Lower lobe of right lung (tissue), 2 donors: ENCODE measurements at regions not wholly inside any gene's neighbourhood (a gene's known extent, or its start where the extent isn't known, plus 50 kb on each side); places are given as distances from the start of the nearest gene placed in this dataset.
A peak's percentile ranks its signal among the peaks of the same experiment; 100 is the strongest.
"Not testable (repeated sequence)": the region's sequence is repeated elsewhere in the genome, so short reads cannot be mapped to it uniquely, and the experiment has no call there.

Source experiments
- ATAC-seq, 2 donors: fragments of 200-7000 bp; cut with Tn5 transposase; one replicate each; pipeline ENCODE4 v1.9.1; 2020 to 2022; ENCODE audit warnings: mild to moderate bottlenecking in 2 of 2, moderate library complexity in 2 of 2
- DNase-seq: peaks from one replicate; pipeline ENCODE4 v3.0.0-alpha.2; 2020
- H3K27ac ChIP-seq: fragments of 200-600 bp; one replicate; pipeline ENCODE4 v1.8.0; 2022
- H3K27me3 ChIP-seq: fragments of 200-600 bp; one replicate; pipeline ENCODE4 v1.8.0; 2022; ENCODE audit warnings: low read depth
- H3K36me3 ChIP-seq: fragments of 200-600 bp; one replicate; pipeline ENCODE4 v1.8.0; 2022; ENCODE audit warnings: mild to moderate bottlenecking
- H3K4me1 ChIP-seq: fragments of 200-600 bp; one replicate; pipeline ENCODE4 v1.8.0; 2022
- H3K4me3 ChIP-seq: fragments of 200-600 bp; one replicate; pipeline ENCODE4 v1.8.0; 2022; ENCODE audit warnings: mild to moderate bottlenecking
- H3K9me3 ChIP-seq: fragments of 200-600 bp; one replicate; pipeline ENCODE4 v1.8.0; 2022
- intact Hi-C: fragments of 100-400 bp; cut with DNase I; formaldehyde crosslinking; loops from one replicate; pipeline ENCODE4 v1.11.0; 2022
- donor health status: DM: no; HTN: yes; CAD: no; lungs with severe emphysema.

DNA sequence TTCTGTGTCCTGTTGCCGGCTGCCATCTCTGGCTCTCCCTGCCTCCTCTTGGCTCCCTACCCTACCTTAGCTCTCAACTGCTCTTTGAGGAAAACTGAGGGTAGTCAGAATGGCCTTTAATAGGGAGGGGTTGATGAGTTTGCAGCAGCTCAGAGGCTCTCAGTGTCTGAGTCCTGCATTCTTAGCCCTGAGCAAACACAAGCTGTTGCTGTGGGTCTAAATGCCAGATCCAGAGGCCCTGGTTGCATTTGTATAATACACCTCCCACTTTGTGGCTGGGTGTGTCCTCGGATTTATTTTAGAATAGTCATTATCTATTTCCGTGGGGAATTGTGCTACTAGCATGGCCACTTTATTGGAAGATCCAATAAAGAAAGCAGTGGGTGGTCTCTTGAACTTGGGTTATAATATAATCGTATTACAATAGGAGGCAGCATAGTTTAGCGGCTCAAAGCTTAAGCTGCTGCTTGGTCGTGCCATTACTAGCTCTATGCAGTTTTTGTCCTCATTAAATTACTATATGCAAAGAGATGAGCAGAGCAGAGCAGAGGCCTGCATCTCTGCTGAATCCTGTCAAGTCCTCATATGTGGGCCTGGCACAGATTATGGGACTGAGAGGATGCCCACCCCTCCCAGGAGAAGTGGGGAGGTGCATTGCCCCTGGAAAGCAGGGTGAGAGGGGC is 175.5 kb downstream of the BCL2L11 start:
- intact Hi-C loops, H3K27ac ChIP-seq, H3K4me3 ChIP-seq, DNase-seq, H3K27me3 ChIP-seq, H3K36me3 ChIP-seq, H3K4me1 ChIP-seq, H3K9me3 ChIP-seq: not testable (repeated sequence)
- peak in 1 of 2 donors; percentile 19 for ATAC-seq

DNA sequence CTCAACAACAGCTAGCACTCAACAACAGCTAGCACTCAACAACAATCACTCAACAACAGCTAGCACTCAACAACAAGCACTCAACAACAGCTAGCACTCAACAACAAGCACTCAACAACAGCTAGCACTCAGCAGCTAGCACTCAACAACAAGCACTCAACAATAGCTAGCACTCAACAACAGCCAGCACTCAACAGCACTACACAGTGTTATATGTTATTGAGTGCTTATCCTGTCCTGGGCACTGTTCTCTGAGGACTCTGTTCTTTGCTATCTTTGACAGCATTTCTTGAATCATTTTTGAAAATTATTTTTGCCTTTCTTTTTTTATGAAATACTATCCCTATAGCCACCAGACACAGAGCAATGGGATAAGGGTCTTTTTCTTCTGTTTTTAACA is 176.4 kb downstream of the BCL2L11 start:
- intact Hi-C loops, H3K9me3 ChIP-seq, H3K27me3 ChIP-seq, H3K4me3 ChIP-seq, H3K27ac ChIP-seq, DNase-seq, H3K4me1 ChIP-seq, H3K36me3 ChIP-seq: not testable (repeated sequence)
- peak; percentile 38 to 62 for ATAC-seq

DNA sequence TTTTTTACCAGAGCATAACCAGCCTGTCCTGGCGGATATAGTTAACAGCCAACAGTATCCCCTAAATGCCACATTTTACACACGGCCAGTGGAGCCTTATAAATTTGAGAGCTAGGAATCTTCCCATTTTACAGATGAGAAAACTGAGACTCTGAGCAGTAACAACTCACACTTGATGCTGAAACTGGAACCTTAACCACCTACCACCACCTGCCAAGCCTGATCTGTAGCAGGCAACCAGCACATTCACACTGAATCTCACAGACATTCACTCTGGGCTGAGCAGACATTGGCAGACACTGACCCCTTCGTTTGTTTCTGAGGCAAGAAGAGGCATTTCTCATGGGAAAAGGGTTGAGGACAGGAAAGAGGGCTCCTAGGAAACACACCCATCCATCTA is 178.2 kb downstream of the BCL2L11 start:
- H3K36me3 ChIP-seq, intact Hi-C loops, H3K27ac ChIP-seq, DNase-seq, ATAC-seq, H3K27me3 ChIP-seq, H3K9me3 ChIP-seq, H3K4me1 ChIP-seq, H3K4me3 ChIP-seq: not testable (repeated sequence)

DNA sequence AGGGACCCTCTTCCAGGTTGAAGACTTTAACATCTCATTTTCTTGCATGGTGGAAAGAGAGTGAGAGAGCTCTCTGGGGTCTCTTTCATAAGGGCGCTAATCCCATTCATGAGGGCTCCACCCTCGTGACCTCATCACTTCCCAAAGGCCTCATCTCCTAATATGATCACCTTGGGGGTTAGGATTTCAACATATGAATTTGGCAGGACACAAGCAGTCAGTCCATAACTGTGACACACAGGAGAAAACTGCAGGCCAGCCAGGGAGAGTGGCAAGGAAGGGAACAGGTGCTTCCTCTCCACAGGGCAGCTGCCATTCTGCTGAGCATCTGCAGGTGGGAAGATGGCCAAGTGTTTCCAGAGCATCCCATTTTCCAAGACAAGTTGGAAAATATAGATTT is 178.9 kb downstream of the BCL2L11 start:
- H3K4me3 ChIP-seq, H3K4me1 ChIP-seq, DNase-seq, intact Hi-C loops, H3K36me3 ChIP-seq, H3K9me3 ChIP-seq, ATAC-seq, H3K27ac ChIP-seq, H3K27me3 ChIP-seq: not testable (repeated sequence)

DNA sequence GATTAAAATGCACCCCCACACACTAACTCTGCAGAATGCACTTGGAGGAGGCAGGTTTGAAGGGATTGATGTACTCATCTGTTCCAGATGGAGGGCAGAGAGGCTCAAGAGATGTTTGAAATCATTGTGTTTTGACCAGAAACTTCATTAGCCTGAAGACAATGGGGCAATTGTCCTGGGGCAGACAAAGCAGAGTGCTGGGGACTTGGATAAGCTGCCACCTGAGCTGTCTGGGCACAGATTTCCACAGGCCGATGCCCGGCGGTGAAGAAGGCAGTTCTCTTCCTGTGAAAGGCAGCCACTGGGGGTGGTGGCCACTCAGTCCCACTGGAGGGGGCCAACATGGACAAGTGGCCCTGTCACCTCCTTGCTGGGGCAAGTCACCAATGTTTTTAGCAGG is 181.0 kb downstream of the BCL2L11 start:
- not testable (repeated sequence) for ATAC-seq, DNase-seq, H3K27ac ChIP-seq

DNA sequence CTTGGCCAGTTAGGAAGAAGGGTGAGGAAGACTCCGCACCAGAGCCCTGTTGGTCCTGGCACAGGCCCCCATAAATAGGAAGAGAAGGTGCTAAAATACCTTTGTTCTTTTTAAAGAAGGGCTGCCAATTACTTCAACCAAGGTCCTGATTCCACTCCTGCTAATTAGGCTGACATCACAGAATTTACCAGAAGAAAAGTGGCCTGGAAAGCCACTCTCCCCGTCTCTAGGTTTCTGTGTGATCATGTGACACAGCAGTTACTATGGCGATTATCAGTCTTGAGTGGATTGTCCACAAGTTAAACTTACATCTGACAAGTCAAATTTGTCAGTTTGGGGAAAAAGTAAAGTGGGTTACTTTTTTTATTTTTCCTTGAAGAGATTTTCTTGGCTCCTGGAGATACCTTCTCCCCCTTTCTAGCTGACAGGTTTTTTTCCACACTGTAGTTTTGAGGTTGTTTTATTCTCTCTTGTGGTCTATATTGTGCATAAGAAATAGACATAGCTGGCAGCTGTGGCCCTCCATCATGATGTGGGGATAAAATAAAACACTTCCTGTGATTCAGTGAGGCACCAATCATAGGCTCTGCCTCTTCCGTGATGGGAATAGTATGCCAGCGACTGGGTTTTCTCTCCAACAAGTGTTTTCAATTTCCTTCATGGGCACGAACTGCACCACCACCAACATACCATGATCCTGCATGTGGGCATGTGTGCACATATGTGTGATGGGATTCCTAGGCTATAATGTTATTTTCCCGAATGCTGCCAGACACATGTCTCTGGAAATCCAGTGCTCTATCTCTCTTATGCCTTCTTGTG is 181.9 kb downstream of the BCL2L11 start:
- intact Hi-C loops, H3K4me3 ChIP-seq, H3K27me3 ChIP-seq, DNase-seq, H3K9me3 ChIP-seq, H3K4me1 ChIP-seq, H3K36me3 ChIP-seq, H3K27ac ChIP-seq: not testable (repeated sequence)
- peak in 1 of 2 donors; percentile 60 for ATAC-seq

More for the DNA sequence above, 181.0 kb downstream of the BCL2L11 start:
- H3K27me3 ChIP-seq, H3K36me3 ChIP-seq, intact Hi-C loops, H3K4me1 ChIP-seq, H3K9me3 ChIP-seq, H3K4me3 ChIP-seq: not testable (repeated sequence)

DNA sequence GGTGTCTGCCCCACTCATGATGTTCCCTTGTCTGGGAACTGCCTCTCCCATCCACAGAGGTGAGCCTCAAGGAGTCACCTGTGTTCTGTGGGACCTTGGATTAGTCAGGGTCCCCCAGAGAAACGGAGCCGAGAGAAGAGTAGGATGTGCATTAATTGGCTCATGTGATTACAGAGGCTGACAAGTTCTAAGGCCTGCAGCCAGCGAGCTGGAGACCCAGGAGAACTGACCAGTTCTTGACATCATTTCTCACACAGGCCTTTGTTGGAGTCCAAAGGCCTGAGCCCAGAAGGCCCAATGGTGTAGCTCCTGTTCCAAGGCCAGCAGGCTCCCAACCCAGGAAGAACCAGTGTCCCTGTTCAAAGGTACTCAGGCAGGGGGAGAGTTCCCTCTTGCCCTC is 186.6 kb downstream of the BCL2L11 start:
- H3K9me3 ChIP-seq, H3K36me3 ChIP-seq, H3K4me3 ChIP-seq, H3K27me3 ChIP-seq, DNase-seq, H3K27ac ChIP-seq, ATAC-seq, intact Hi-C loops, H3K4me1 ChIP-seq: not testable (repeated sequence)

DNA sequence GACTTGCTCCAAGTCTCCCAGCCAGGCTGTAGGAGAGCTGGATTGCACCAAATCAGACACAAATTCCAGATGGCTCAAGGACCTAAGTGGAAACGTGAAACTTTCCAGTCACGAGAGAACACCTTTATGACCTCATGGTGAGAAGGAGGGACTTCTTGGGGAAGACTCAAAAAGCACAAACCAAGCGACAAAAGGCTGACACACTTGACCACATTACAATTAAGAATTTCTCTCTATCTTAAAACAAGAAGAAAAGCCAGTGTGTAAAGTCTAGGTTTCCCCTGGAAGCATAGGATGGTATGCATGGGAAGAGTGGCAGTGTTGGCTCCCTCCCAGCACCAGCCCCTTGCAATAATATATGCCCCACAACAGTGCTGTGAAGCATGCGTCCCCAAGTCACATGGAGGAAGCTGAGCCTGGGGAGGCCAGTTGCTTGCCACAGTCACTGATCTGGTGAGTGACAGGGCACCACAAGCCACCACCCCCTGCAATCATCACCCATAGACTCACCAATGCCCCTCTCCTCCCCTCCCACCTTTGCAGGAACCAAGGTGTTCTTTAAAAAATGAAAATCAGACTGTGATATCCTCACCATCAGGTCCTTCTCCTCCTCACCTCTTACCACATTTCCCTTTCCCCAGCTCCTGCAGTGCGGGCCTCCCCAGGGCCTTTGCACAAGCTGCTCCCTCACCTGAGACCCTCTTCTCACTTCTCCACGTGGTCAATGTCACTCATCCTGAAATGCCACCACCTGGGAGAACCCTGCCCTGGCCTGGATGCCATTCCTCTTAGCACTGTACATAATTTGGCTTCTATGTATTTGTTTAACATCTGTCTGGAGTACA is 188.7 kb downstream of the BCL2L11 start:
- DNase-seq, H3K27me3 ChIP-seq, H3K4me1 ChIP-seq, H3K4me3 ChIP-seq, H3K9me3 ChIP-seq, intact Hi-C loops, H3K27ac ChIP-seq, ATAC-seq, H3K36me3 ChIP-seq: not testable (repeated sequence)

DNA sequence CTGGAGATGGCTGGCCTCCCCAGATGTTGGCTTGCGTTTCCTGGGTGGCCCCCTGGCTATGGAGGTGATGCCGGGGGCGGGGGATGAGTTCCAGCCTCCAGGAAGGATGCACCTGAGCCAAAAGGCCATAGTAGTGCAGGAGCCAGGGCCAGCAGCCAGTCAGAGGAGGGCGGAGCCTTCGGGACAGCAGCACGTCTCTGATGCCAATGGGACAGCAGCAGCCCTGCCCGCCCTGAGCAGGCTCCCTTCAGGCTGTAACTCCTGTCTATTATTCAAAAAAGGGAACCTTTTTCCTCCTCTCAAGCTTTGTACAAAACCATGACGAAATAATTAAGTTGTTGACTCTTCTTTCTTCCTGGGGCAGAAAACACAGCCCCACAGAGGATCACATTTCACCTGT is 189.7 kb downstream of the BCL2L11 start:
- H3K36me3 ChIP-seq, H3K9me3 ChIP-seq, H3K27me3 ChIP-seq, intact Hi-C loops, H3K27ac ChIP-seq, H3K4me3 ChIP-seq, DNase-seq, H3K4me1 ChIP-seq, ATAC-seq: not testable (repeated sequence)

DNA sequence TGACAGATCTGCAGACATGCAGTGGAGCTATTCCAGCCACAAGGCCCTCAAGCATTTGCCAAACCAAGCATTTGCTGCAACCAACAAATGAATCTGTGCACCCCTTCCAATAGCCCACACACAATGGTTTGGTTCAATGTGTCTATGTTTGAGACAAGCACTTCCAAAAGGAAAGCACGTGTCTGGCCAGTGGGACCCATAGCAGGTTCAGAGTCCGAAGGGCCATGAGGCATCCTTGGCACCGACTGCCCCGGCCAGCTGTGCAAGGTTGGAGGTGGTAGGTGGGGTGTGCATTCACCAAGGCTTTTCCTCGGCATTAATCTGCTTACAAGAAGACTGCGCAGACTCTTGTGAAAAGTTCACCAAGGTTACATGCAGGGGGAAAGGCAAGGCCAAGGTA is 190.9 kb downstream of the BCL2L11 start:
- H3K4me1 ChIP-seq, H3K27ac ChIP-seq, DNase-seq, intact Hi-C loops, H3K36me3 ChIP-seq, H3K27me3 ChIP-seq, H3K9me3 ChIP-seq, H3K4me3 ChIP-seq, ATAC-seq: not testable (repeated sequence)

DNA sequence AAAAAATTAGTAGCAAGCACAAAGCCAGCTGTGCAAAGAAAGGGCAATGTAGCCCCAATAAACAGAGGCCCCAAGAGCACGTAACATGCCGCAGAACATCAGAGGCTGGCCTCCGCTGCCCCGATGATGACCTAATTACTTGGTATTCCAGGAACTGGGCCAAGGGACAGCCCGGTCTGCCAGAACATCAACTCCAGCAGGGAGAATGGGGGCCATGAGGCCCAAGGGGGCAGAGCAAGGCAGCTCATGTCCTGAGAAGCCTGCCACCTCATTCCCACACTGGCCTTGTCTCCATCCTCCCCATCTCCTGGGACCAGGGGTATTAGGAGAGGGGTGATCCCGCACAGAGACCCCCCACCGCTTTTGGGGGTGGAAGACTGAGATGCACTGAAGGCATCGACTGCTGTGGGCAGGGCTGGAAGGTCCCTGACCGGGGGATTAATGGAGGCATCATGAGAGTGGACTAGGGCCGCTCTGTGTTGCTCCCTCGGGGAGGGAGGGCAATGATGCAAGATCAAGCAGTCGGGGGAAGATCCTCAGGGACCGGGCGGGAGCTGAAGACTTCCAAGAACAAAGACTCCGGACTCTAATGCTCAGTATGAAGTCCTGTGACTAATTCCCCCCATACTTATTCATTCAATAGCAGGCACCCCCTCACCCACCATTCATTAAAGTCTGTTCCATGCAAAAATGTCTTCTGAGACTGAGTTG is 192.3 kb downstream of the BCL2L11 start:
- H3K27ac ChIP-seq, H3K4me3 ChIP-seq, H3K36me3 ChIP-seq, H3K9me3 ChIP-seq, H3K4me1 ChIP-seq, H3K27me3 ChIP-seq, DNase-seq, intact Hi-C loops: not testable (repeated sequence)
- peak in 1 of 2 donors; percentile 37 for ATAC-seq

DNA sequence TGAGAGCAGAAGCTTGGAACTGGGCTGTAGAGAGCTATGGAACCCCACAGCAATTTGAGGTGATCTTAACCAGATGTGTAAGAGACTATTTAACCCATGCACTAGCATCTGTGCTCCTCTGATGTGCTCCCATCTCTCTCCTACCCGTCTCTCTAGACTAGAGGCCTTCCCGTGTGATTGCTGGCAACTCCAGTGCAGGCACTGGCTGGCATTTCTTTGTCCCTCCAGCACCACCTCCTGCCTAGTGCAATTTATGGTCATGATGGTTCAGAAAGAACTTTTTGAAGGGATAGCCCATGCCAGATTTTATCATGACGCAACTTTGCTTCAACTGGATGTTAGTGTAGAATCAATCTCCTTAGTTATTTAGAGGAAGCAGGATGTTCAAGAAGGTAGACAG is 193.0 kb downstream of the BCL2L11 start:
- DNase-seq, H3K9me3 ChIP-seq, H3K27me3 ChIP-seq, H3K4me3 ChIP-seq, ATAC-seq, intact Hi-C loops, H3K36me3 ChIP-seq, H3K27ac ChIP-seq, H3K4me1 ChIP-seq: not testable (repeated sequence)
